Testis (tissue), 2 donors: ENCODE measurements at regions not wholly inside any gene's neighbourhood (a gene's known extent, or its start where the extent isn't known, plus 50 kb on each side); places are given as distances from the start of the nearest gene placed in this dataset.
"Not testable (repeated sequence)": the region's sequence is repeated elsewhere in the genome, so short reads cannot be mapped to it uniquely, and the experiment has no call there.

Experiments
- DNase-seq: peaks from one replicate; pipeline ENCODE4 v3.0.0-alpha.2; 2019
- H3K27ac ChIP-seq, 2 donors: fragments of 200-600 bp; sonication (generic); one replicate each; pipeline ENCODE4 v1.5.1; 2019
- H3K27me3 ChIP-seq: fragments of 200-600 bp; sonication (generic); one replicate; pipeline ENCODE4 v1.5.1; 2019
- H3K36me3 ChIP-seq: fragments of 200-600 bp; sonication (generic); one replicate; pipeline ENCODE4 v1.5.1; 2017; ENCODE audit warnings: low read depth; ENCODE audit errors: missing control alignments
- H3K4me1 ChIP-seq: fragments of 200-600 bp; sonication (generic); one replicate; pipeline ENCODE4 v1.5.1; 2019
- H3K4me3 ChIP-seq, 2 donors: fragments of 200-600 bp; sonication (generic); one replicate each; pipeline ENCODE4 v1.5.1; 2017 to 2019
- H3K9me3 ChIP-seq: fragments of 200-600 bp; sonication (generic); one replicate; pipeline ENCODE4 v1.5.1; 2017
- POLR2A ChIP-seq: fragments of 450-650 bp; IDR thresholded peaks from one replicate; pipeline ENCODE4 v1.6.1; 2017; ENCODE audit warnings: antibody characterized with exemption, mild to moderate bottlenecking, moderate library complexity
- WGBS, 2 donors: methylation state at CpG; one replicate each; pipeline ENCODE4 v1.1.5; 2018; 5-methylcytosine and 5-hydroxymethylcytosine counted together
- intact Hi-C: fragments of 100-400 bp; cut with DNase I; formaldehyde crosslinking; loops from one replicate; pipeline ENCODE4 v1.15.1; 2023; ENCODE audit warnings: low total_unique reads
- TF ChIP-seq, protein P1 (sequence below), 3 experiments: fragments of 450-650 bp in 2 of 3; fragments of 200-600 bp in 1 of 3; sonication (generic) in 1 of 3; IDR thresholded peaks; one replicate each; pipeline ENCODE4 v1.5.1; 2016 to 2019; ENCODE audit warnings: antibody characterized with exemption in 3 of 3, mild to moderate bottlenecking in 2 of 3, moderate library complexity in 1 of 3

DNA sequence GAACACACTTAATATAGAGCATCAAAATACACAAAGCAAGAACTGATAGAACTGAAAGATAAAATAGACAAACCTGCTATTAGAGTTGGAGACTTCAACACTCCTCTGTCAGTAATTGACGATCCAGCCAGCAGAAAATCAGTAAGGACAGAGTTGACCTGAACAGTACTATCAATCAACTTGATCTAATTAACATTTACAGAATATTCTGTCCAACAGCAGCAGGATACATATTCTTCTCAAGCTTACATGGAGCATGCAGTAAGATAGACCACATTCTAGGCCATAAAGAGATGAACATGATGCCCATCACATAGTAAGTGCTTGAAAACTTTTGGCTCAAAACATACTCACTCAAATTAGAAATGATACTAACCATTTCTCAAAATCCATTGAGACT, 196.7 kb upstream of the KLF3 start:
- no peaks in the 10 kb centered on the region for H3K9me3 ChIP-seq
- H3K4me1 ChIP-seq, result no peaks in the 10 kb centered on the region
- H3K27me3 ChIP-seq, result no peaks in the 10 kb centered on the region
- TF ChIP-seq, protein P1, sequence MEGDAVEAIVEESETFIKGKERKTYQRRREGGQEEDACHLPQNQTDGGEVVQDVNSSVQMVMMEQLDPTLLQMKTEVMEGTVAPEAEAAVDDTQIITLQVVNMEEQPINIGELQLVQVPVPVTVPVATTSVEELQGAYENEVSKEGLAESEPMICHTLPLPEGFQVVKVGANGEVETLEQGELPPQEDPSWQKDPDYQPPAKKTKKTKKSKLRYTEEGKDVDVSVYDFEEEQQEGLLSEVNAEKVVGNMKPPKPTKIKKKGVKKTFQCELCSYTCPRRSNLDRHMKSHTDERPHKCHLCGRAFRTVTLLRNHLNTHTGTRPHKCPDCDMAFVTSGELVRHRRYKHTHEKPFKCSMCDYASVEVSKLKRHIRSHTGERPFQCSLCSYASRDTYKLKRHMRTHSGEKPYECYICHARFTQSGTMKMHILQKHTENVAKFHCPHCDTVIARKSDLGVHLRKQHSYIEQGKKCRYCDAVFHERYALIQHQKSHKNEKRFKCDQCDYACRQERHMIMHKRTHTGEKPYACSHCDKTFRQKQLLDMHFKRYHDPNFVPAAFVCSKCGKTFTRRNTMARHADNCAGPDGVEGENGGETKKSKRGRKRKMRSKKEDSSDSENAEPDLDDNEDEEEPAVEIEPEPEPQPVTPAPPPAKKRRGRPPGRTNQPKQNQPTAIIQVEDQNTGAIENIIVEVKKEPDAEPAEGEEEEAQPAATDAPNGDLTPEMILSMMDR (IDR thresholded peaks at IDR 0.05), result no peak
- TF ChIP-seq POLR2A, result no peak
- H3K4me3 ChIP-seq, result no peak overlapping the region
- no peak overlapping the region for H3K27ac ChIP-seq
- no peaks in the 10 kb centered on the region for H3K36me3 ChIP-seq
- WGBS, 2 donors, result 95 to 97% methylated on average over 1 of the region's 1 CpG
- DNase-seq, result no peak
- intact Hi-C loops, result no loop called here

DNA sequence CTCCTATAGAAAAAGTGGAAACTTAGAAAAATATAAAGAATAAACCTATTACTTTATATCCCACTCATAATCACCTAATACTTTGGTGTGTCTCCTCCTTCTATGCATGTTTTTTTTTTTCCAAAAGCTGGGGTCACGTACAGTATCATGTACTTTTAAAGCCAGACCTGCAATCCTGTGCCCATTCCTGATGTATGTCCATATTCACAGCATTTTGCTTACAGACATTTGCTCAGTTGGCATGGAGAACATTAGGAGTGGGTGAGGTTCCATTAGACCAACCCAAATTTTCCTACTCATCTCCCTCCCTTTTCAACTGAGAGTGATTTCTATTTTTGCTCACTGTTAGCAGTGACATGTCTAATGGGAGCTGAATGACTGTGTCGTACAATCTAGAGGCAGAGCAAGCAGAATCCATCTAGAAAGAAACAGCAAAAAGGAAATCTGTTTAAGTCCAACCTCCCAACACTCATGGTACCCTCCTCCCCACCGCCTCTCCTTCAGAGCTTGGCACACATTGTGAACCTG, 195.6 kb upstream of the KLF3 start:
- H3K9me3 ChIP-seq, result no peaks in the 10 kb centered on the region
- H3K27ac ChIP-seq, result no peak overlapping the region
- H3K36me3 ChIP-seq, result no peaks in the 10 kb centered on the region
- DNase-seq, result no peak
- WGBS, 2 donors, result 88% methylated on average over 3 of the region's 3 CpGs
- intact Hi-C loops, result no loop called here
- H3K4me1 ChIP-seq, result no peaks in the 10 kb centered on the region
- H3K4me3 ChIP-seq, result no peak overlapping the region
- TF ChIP-seq, protein P1 (IDR thresholded peaks at IDR 0.05), result no peak
- no peak for TF ChIP-seq POLR2A
- no peaks in the 10 kb centered on the region for H3K27me3 ChIP-seq

DNA sequence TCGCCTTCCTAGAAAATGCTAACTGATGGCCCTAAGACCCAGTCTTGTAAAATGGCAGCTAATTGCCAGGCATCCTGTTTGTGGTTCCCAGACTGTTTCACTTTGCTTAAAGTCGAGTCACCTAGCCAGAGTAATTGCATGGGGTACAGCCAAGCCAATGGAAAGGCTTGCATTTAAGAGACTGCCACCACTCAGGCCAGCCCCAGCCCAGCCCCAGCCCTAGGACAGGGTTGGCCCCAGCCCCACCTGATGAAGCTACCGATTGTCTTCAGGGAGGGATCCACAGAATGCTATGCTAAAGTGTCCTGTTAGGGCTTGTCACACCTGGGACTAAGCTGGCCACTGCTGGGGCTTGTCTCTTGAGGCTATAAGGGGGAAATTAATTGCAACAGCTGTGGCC, 194.6 kb upstream of the KLF3 start:
- no peaks in the 10 kb centered on the region for H3K27me3 ChIP-seq
- TF ChIP-seq POLR2A, result no peak
- TF ChIP-seq, protein P1 (IDR thresholded peaks at IDR 0.05), result no peak
- intact Hi-C loops, result no loop called here

DNA sequence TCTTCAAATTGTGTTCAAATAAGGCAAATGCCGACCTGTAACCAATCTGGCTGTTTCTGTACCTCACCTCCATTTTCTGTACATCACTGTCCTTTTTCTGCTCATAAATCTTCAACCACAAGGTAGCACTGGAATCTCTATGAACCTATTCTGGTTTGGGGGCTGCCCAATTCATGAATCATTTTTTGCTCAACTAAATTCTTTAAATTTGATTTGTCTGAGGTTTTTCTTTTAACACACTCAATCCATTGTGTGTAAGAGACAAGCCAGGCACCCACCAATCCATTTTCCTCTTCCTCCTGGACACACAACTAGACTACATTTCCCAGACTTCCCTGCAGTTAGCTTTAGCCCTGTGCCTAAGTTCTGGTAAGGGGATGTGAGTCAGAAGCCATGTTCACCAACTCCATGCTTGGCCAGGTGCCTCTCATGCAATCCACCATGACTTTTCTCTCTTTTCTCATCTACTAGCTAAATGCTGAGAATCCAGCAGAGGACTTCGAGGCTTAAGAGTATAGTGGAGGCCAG, 193.2 kb upstream of the KLF3 start:
- 85 to 94% methylated on average over 2 of the region's 2 CpGs for WGBS, 2 donors
- intact Hi-C loops, result no loop called here
- TF ChIP-seq, protein P1 (IDR thresholded peaks at IDR 0.05), result no peak
- no peak for TF ChIP-seq POLR2A
- Histone ChIP-seq H3K27me3 (no peaks in the 10 kb centered on the region), H3K27ac (no peak overlapping the region), H3K36me3 (no peaks in the 10 kb centered on the region), H3K4me1 (no peaks in the 10 kb centered on the region), H3K9me3 (no peaks in the 10 kb centered on the region), H3K4me3 (no peak overlapping the region)
- no peak for DNase-seq

More for the DNA sequence above, 194.6 kb upstream of the KLF3 start:
- DNase-seq, result no peak
- Histone ChIP-seq H3K4me3 (no peak overlapping the region), H3K27ac (no peak overlapping the region), H3K36me3 (no peaks in the 10 kb centered on the region), H3K9me3 (no peaks in the 10 kb centered on the region), H3K4me1 (no peaks in the 10 kb centered on the region)
- WGBS, 2 donors, result 71 to 88% methylated on average over 1 to 3 of the region's 3 CpGs

DNA sequence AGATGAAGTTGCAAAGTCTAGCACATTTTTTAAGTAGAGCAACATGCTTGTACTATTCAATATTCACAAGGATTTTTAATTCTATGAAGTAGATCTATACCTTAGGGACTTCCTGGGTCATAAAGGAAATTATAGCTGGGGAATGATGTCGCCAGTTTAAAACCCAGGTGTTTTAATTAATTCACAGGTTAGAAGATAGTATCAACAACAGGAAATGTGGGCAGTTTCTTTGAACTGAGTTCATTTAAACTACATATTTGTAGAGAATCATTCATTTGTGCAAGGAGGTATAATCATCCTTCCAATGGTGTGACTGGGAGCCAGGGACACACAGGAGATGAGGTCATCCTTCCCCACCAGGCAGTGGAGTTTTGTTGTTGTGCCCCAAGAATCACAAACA, 181.3 kb upstream of the KLF3 start:
- Histone ChIP-seq H3K4me3 (no peak overlapping the region), H3K27me3 (no peaks in the 10 kb centered on the region), H3K36me3 (no peaks in the 10 kb centered on the region), H3K9me3 (no peaks in the 10 kb centered on the region), H3K4me1 (no peaks in the 10 kb centered on the region), H3K27ac (no peak overlapping the region)
- DNase-seq, result no peak
- intact Hi-C loops, result no loop called here
- TF ChIP-seq POLR2A, result no peak
- TF ChIP-seq, protein P1 (IDR thresholded peaks at IDR 0.05), result no peak
- WGBS, 2 donors, result 79% methylated on average over 1 of the region's 1 CpG

DNA sequence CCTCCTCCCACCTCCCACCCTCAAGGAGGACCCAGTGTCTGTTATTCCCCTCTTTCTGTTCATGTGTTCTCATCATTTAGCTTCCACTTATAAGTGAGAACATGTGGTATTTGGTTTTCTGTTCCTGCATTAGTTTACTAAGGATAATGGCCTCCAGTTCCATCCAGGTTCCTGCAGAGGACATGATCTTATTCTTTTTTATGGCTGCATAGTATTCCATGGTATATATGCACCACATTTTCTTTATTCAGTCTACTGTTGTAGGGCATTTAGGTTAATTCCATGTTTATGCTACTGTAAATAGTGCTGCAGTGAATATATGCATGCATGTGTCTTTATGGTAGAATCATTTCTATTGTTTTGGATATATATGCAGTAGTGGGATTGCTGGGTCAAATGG, 180.4 kb upstream of the KLF3 start:
- H3K27me3 ChIP-seq, H3K4me3 ChIP-seq, H3K36me3 ChIP-seq, H3K4me1 ChIP-seq, DNase-seq, H3K9me3 ChIP-seq, H3K27ac ChIP-seq, intact Hi-C loops: not testable (repeated sequence)
